Tibial nerve (tissue), 4 donors: ENCODE measurements at regions not wholly inside any gene's neighbourhood (a gene's known extent, or its start where the extent isn't known, plus 50 kb on each side); places are given as distances from the start of the nearest gene placed in this dataset.

Experiments used
- DNase-seq, 2 donors: peaks; one replicate each; pipeline ENCODE4 v3.0.0-alpha.2; 2019; ENCODE audit warnings: low spot score in 2 of 2
- H3K27ac ChIP-seq, 4 donors: fragments of 200-600 bp; sonication (generic) in 3 of 4; one replicate each; pipeline ENCODE4 v1.5.1; 2017 to 2019; ENCODE audit warnings: mild to moderate bottlenecking in 1 of 4
- H3K27me3 ChIP-seq, 2 donors: fragments of 200-600 bp; sonication (generic) in 1 of 2; one replicate each; pipeline versions ENCODE4 v1.5.1 to v1.6.0; 2017 to 2019
- H3K36me3 ChIP-seq, 3 donors: fragments of 200-600 bp; sonication (generic); one replicate each; pipeline ENCODE4 v1.5.1; 2018 to 2019
- H3K4me1 ChIP-seq, 4 donors: fragments of 200-600 bp; sonication (generic) in 3 of 4; one replicate each; pipeline ENCODE4 v1.5.1; 2017 to 2019
- H3K4me3 ChIP-seq, 4 donors: fragments of 200-600 bp; sonication (generic) in 3 of 4; one replicate each; pipeline ENCODE4 v1.5.1; 2017 to 2019; ENCODE audit warnings: mild to moderate bottlenecking in 1 of 4, moderate library complexity in 1 of 4
- H3K9me3 ChIP-seq, 4 donors: fragments of 200-600 bp; sonication (generic) in 3 of 4; one replicate each; pipeline ENCODE4 v1.5.1; 2017 to 2019
- CTCF ChIP-seq, 5 experiments: fragments of 200-600 bp in 3 of 5; fragments of 450-650 bp in 2 of 5; sonication (generic) in 3 of 5; IDR thresholded peaks; one replicate each; pipeline ENCODE4 v1.5.1; 2016 to 2019; ENCODE audit warnings: antibody characterized with exemption in 5 of 5, mild to moderate bottlenecking in 3 of 5, moderate library complexity in 2 of 5
- EP300 ChIP-seq, 2 donors: sonication (generic); formaldehyde crosslinking; IDR thresholded peaks; one replicate each; pipeline ENCODE4 v1.6.1; 2017; ENCODE audit warnings: antibody characterized with exemption in 2 of 2, mild to moderate bottlenecking in 1 of 2
- POLR2A ChIP-seq, 2 donors: fragments of 450-650 bp; IDR thresholded peaks; one replicate each; pipeline ENCODE4 v1.6.1; 2017; ENCODE audit warnings: antibody characterized with exemption in 2 of 2, mild to moderate bottlenecking in 2 of 2, moderate library complexity in 2 of 2
- WGBS, 2 donors: methylation state at CpG; one replicate each; pipeline ENCODE4 v1.1.5; 2018; 5-methylcytosine and 5-hydroxymethylcytosine counted together

- no peaks in the 10 kb centered on the region for H3K27me3 ChIP-seq
- DNase-seq: no peak
- H3K36me3 ChIP-seq: no peaks in the 10 kb centered on the region
- H3K27ac ChIP-seq: no peak overlapping the region
- whole genome bisulfite sequencing, 2 donors: 81 to 83% methylated on average over 2 of the region's 2 CpGs
- H3K4me3 ChIP-seq: no peak overlapping the region
- TF ChIP-seq POLR2A (IDR thresholded peaks at IDR 0.05): no peak
- no peak for TF ChIP-seq CTCF (IDR thresholded peaks at IDR 0.05)
- no peak for TF ChIP-seq EP300 (IDR thresholded peaks at IDR 0.05)
- no peaks in the 10 kb centered on the region for H3K4me1 ChIP-seq
- no peaks in the 10 kb centered on the region for H3K9me3 ChIP-seq
Measured at GRCh38 chr2:84052043-84052442, 407.0 kb downstream of the SUCLG1 start.

DNA sequence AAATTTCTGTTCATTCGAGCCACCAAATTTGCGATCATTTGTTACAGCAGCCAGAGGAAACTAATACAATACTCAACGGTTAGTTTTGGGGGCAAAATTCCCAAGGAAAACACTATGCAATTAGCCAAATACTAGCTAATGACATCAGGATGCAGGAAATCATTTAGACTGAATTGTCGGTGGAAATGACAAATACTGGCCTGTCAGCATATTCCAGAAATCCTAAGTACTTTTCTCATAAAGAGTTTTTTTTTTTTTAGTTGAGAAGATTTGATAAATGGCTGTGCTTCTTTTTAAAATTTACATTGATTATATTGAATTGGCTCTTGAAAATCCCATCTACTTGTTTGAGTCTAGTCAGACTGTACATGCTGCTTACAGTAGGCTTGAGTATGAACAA is 410.1 kb downstream of the SUCLG1 start:
- no peak for TF ChIP-seq POLR2A (IDR thresholded peaks at IDR 0.05)
- H3K36me3 ChIP-seq: no peaks in the 10 kb centered on the region
- 75 to 78% methylated on average over 4 of the region's 4 CpGs for WGBS, 2 donors
- H3K9me3 ChIP-seq: no peaks in the 10 kb centered on the region
- H3K27me3 ChIP-seq: no peaks in the 10 kb centered on the region
- no peak overlapping the region for H3K27ac ChIP-seq
- no peak overlapping the region for H3K4me3 ChIP-seq
- no peak for DNase-seq
- H3K4me1 ChIP-seq: no peaks in the 10 kb centered on the region

- H3K27ac ChIP-seq: no peak overlapping the region
- no peaks in the 10 kb centered on the region for H3K4me1 ChIP-seq
- H3K27me3 ChIP-seq: no peaks in the 10 kb centered on the region
- H3K9me3 ChIP-seq: no peaks in the 10 kb centered on the region
- 49 to 52% methylated on average over 3 of the region's 3 CpGs for WGBS, 2 donors
- no peak for DNase-seq
- H3K36me3 ChIP-seq: no peaks in the 10 kb centered on the region
- no peak overlapping the region for H3K4me3 ChIP-seq
- no peak for TF ChIP-seq POLR2A (IDR thresholded peaks at IDR 0.05)
- no peak for TF ChIP-seq CTCF (IDR thresholded peaks at IDR 0.05)
- no peak for TF ChIP-seq EP300 (IDR thresholded peaks at IDR 0.05)
Measured at GRCh38 chr2:84041506-84041905, 417.6 kb downstream of the SUCLG1 start.

DNA sequence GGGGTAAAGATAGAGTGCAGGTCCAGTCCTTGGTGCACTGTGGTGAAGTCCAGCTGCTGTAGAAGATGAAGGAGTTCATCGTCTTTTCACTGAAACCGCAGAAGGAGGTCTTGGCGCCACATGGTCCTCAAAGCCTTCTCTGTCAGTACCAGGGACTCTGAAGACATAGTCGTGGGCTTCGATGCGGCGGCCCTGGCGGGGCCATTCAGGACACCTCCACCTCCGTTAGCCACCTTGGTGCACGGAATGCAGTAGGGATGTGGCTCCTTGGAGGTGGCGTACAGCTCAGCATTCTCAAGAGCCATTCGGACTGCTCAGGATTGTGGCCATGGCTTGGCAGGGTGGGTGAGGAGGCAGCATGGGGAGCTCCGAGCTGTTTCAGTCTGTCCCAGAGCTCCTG is 418.8 kb downstream of the SUCLG1 start:
- no peaks in the 10 kb centered on the region for H3K4me1 ChIP-seq
- WGBS, 2 donors: 94 to 95% methylated on average over 13 of the region's 13 CpGs

GRCh38 chr2:84038866-84039265 is 420.2 kb downstream of the SUCLG1 start:
- no peaks in the 10 kb centered on the region for H3K36me3 ChIP-seq
- no peak overlapping the region for H3K27ac ChIP-seq
- WGBS, 2 donors: 48 to 53% methylated on average over 2 of the region's 2 CpGs
- H3K4me3 ChIP-seq: no peak overlapping the region
- H3K9me3 ChIP-seq: no peaks in the 10 kb centered on the region
- DNase-seq: no peak
- TF ChIP-seq EP300 (IDR thresholded peaks at IDR 0.05): no peak
- no peak for TF ChIP-seq CTCF (IDR thresholded peaks at IDR 0.05)
- TF ChIP-seq POLR2A (IDR thresholded peaks at IDR 0.05): no peak
- no peaks in the 10 kb centered on the region for H3K27me3 ChIP-seq
- no peaks in the 10 kb centered on the region for H3K4me1 ChIP-seq

More for the DNA sequence above, 418.8 kb downstream of the SUCLG1 start:
- H3K27me3 ChIP-seq: no peaks in the 10 kb centered on the region
- no peak overlapping the region for H3K4me3 ChIP-seq
- TF ChIP-seq CTCF (IDR thresholded peaks at IDR 0.05) (no peak), EP300 (IDR thresholded peaks at IDR 0.05) (no peak), POLR2A (IDR thresholded peaks at IDR 0.05) (no peak)
- no peak for DNase-seq
- H3K27ac ChIP-seq: no peak overlapping the region
- H3K9me3 ChIP-seq: no peaks in the 10 kb centered on the region
- no peaks in the 10 kb centered on the region for H3K36me3 ChIP-seq

GRCh38 chr2:84033347-84033974 is 425.6 kb downstream of the SUCLG1 start:
- no peak overlapping the region for H3K27ac ChIP-seq
- peak overlapping the region in 1 of 4 donors; percentile 7 for H3K4me3 ChIP-seq
- TF ChIP-seq POLR2A (IDR thresholded peaks at IDR 0.05) (no peak), EP300 (IDR thresholded peaks at IDR 0.05) (no peak), CTCF (IDR thresholded peaks at IDR 0.05) (no peak)
- DNase-seq: no peak
- H3K9me3 ChIP-seq: no peaks in the 10 kb centered on the region
- no peaks in the 10 kb centered on the region for H3K36me3 ChIP-seq
- 51 to 60% methylated on average over 2 of the region's 2 CpGs for WGBS, 2 donors
- H3K27me3 ChIP-seq: no peaks in the 10 kb centered on the region
- no peaks in the 10 kb centered on the region for H3K4me1 ChIP-seq
